Heart right ventricle (tissue), 16 donors: ENCODE measurements at regions not wholly inside any gene's neighbourhood (a gene's known extent, or its start where the extent isn't known, plus 50 kb on each side); places are given as distances from the start of the nearest gene placed in this dataset.

Source experiments
- ATAC-seq, 8 donors: fragments of 200-7000 bp; cut with Tn5 transposase; one replicate each; pipeline ENCODE4 v1.9.1; 2020; ENCODE audit warnings: mild to moderate bottlenecking in 8 of 8, moderate library complexity in 8 of 8, moderate number of reproducible peaks in 1 of 8
- DNase-seq, 2 donors: peaks; one replicate each; pipeline ENCODE4 v3.0.0-alpha.2; 2020
- H3K27ac ChIP-seq, 10 donors: fragments of 200-600 bp; sonication (generic) in 2 of 10; one replicate each; pipeline versions ENCODE4 v1.5.0 to v1.8.0; 2020 to 2022; ENCODE audit warnings: mild to moderate bottlenecking in 3 of 10
- H3K27me3 ChIP-seq, 7 donors: fragments of 200-600 bp; one replicate each; pipeline ENCODE4 v1.8.0; 2021 to 2022; ENCODE audit warnings: mild to moderate bottlenecking in 2 of 7
- H3K36me3 ChIP-seq, 9 donors: fragments of 200-600 bp; sonication (generic) in 1 of 9; one replicate each; pipeline versions ENCODE4 v1.5.0 to v1.8.0; 2020 to 2022; ENCODE audit warnings: mild to moderate bottlenecking in 2 of 9
- H3K4me1 ChIP-seq, 9 donors: fragments of 200-600 bp; sonication (generic) in 1 of 9; one replicate each; pipeline versions ENCODE4 v1.5.0 to v1.8.0; 2020 to 2022; ENCODE audit warnings: mild to moderate bottlenecking in 4 of 9
- H3K4me3 ChIP-seq, 10 donors: fragments of 200-600 bp; sonication (generic) in 2 of 10; one replicate each; pipeline versions ENCODE4 v1.5.0 to v1.8.0; 2020 to 2022; ENCODE audit warnings: mild to moderate bottlenecking in 7 of 10, moderate library complexity in 2 of 10
- H3K9me3 ChIP-seq, 11 donors: fragments of 200-600 bp in 10 of 11; sonication (generic) in 2 of 11; one replicate each; pipeline versions ENCODE4 v1.5.0 to v1.8.0; 2013 to 2022; ENCODE audit warnings: mild to moderate bottlenecking in 2 of 11, control low read depth in 1 of 11, moderate library complexity in 1 of 11
- CTCF ChIP-seq, 9 donors: fragments of 200-600 bp; sonication (generic) in 2 of 9; IDR thresholded peaks; one replicate each; pipeline versions ENCODE4 v1.5.0 to v1.8.0; 2021 to 2022; ENCODE audit warnings: antibody characterized with exemption in 9 of 9, mild to moderate bottlenecking in 5 of 9, moderate library complexity in 1 of 9
- WGBS, 2 donors: extraction: QIAGEN DNeasy Blood & Tissue Kit; methylation state at CpG; one replicate each; pipeline ENCODE4 v1.1.7; 2013; ENCODE audit warnings: inconsistent platforms in 1 of 2; 5-methylcytosine and 5-hydroxymethylcytosine counted together
- intact Hi-C, 10 donors: fragments of 100-400 bp; cut with DNase I; formaldehyde crosslinking; loops; one replicate each; pipeline versions ENCODE4 v1.11.1 to v1.14.2; 2022
- donor health status: Arrhythmogenic right ventricular cardiomyopathy.
- donor health status: ischemic (EF 13 %, LVEDD 7.1; RV severe dilation, severe dysfunction).
- donor health status: healthy with polysubstance abuse.
- donor health status: DM: no; HTN: yes; CAD: no.
- donor health status: DM: no; HTN: no; CAD: no.
- donor health status: ischemic (EF 25% LVEDD 6.9; RV normal size, moderate dysfunction).
- donor health status: ischemic (EF 25% LVEDD 5.7; RV mildly dilated, moderate dysfunction).
- donor health status: healthy.
- donor health status: DM: yes; HTN: yes; CAD: no.
- donor health status: Ischemic cardiomyopathy.
- donor health status: ischemic (EF 35%, LVEDD 5.7; RV mildly dilated, moderate dysfunction).
- donor health status: nonischemic (EF 11% LVEDD 7.7; RV severe dilation, severe dysfunction).
- donor health status: DM: yes; HTN: yes; CAD: no.
- donor health status: PGD.
- donor health status: ischemic (EF 29% LVEDD 5.4; RV normal size, mild dysfunction).
- donor health status: nonischemic (EF 23%, LVEDD 6.1; RV moderate dilation, normal function).

GRCh38 chr6:92281571-92282076 lies 1137.7 kb downstream of the EPHA7 start:
- DNase-seq: no peak
- no peaks in the 10 kb centered on the region for H3K9me3 ChIP-seq
- intact Hi-C loops: no loop called here
- no peak for ATAC-seq
- H3K27ac ChIP-seq: no peak overlapping the region
- whole genome bisulfite sequencing, 2 donors: 29 to 43% methylated on average over 3 of the region's 3 CpGs
- H3K4me3 ChIP-seq: no peak overlapping the region
- no peaks in the 10 kb centered on the region for H3K36me3 ChIP-seq
- no peak for TF ChIP-seq CTCF (IDR thresholded peaks at IDR 0.05)
- H3K4me1 ChIP-seq: no peaks in the 10 kb centered on the region
- no peaks in the 10 kb centered on the region for H3K27me3 ChIP-seq

- intact Hi-C loops: no loop called here
- Histone ChIP-seq H3K27me3 (no peaks in the 10 kb centered on the region), H3K9me3 (no peaks in the 10 kb centered on the region), H3K27ac (no peak overlapping the region), H3K4me1 (no peaks in the 10 kb centered on the region), H3K4me3 (no peak overlapping the region), H3K36me3 (no peaks in the 10 kb centered on the region)
- WGBS, 2 donors: 81 to 91% methylated on average over 5 of the region's 5 CpGs
- DNase-seq: no peak
- no peak for TF ChIP-seq CTCF (IDR thresholded peaks at IDR 0.05)
- no peak for ATAC-seq
These were observed 1144.2 kb downstream of the EPHA7 start for GRCh38 chr6:92275150-92275549.

GRCh38 chr6:92274588-92274987 lies 1144.8 kb downstream of the EPHA7 start:
- Histone ChIP-seq H3K4me3 (no peak overlapping the region), H3K27me3 (no peaks in the 10 kb centered on the region), H3K27ac (no peak overlapping the region), H3K9me3 (no peaks in the 10 kb centered on the region), H3K36me3 (no peaks in the 10 kb centered on the region), H3K4me1 (no peaks in the 10 kb centered on the region)
- intact Hi-C loops: no loop called here
- DNase-seq: no peak
- WGBS, 2 donors: 92 to 93% methylated on average over 8 of the region's 8 CpGs
- ATAC-seq: no peak
- no peak for TF ChIP-seq CTCF (IDR thresholded peaks at IDR 0.05)

GRCh38 chr6:92273694-92274093 lies 1145.7 kb downstream of the EPHA7 start:
- 85 to 91% methylated on average over 2 of the region's 2 CpGs for WGBS, 2 donors
- no peak for DNase-seq
- no peak for ATAC-seq
- intact Hi-C loops: no loop called here
- no peaks in the 10 kb centered on the region for H3K9me3 ChIP-seq
- no peak overlapping the region for H3K27ac ChIP-seq
- H3K4me1 ChIP-seq: no peaks in the 10 kb centered on the region
- no peak for TF ChIP-seq CTCF (IDR thresholded peaks at IDR 0.05)
- no peaks in the 10 kb centered on the region for H3K36me3 ChIP-seq
- H3K27me3 ChIP-seq: no peaks in the 10 kb centered on the region
- no peak overlapping the region for H3K4me3 ChIP-seq
